Testis (tissue), 2 donors: ENCODE measurements at regions not wholly inside any gene's neighbourhood (a gene's known extent, or its start where the extent isn't known, plus 50 kb on each side); places are given as distances from the start of the nearest gene placed in this dataset.

Source experiments
- DNase-seq: peaks from one replicate; pipeline ENCODE4 v3.0.0-alpha.2; 2019
- H3K27ac ChIP-seq, 2 donors: fragments of 200-600 bp; sonication (generic); one replicate each; pipeline ENCODE4 v1.5.1; 2019
- H3K27me3 ChIP-seq: fragments of 200-600 bp; sonication (generic); one replicate; pipeline ENCODE4 v1.5.1; 2019
- H3K36me3 ChIP-seq: fragments of 200-600 bp; sonication (generic); one replicate; pipeline ENCODE4 v1.5.1; 2017; ENCODE audit warnings: low read depth; ENCODE audit errors: missing control alignments
- H3K4me1 ChIP-seq: fragments of 200-600 bp; sonication (generic); one replicate; pipeline ENCODE4 v1.5.1; 2019
- H3K4me3 ChIP-seq, 2 donors: fragments of 200-600 bp; sonication (generic); one replicate each; pipeline ENCODE4 v1.5.1; 2017 to 2019
- H3K9me3 ChIP-seq: fragments of 200-600 bp; sonication (generic); one replicate; pipeline ENCODE4 v1.5.1; 2017
- POLR2A ChIP-seq: fragments of 450-650 bp; IDR thresholded peaks from one replicate; pipeline ENCODE4 v1.6.1; 2017; ENCODE audit warnings: antibody characterized with exemption, mild to moderate bottlenecking, moderate library complexity
- WGBS, 2 donors: methylation state at CpG; one replicate each; pipeline ENCODE4 v1.1.5; 2018; 5-methylcytosine and 5-hydroxymethylcytosine counted together
- intact Hi-C: fragments of 100-400 bp; cut with DNase I; formaldehyde crosslinking; loops from one replicate; pipeline ENCODE4 v1.15.1; 2023; ENCODE audit warnings: low total_unique reads
- TF ChIP-seq, protein P1 (sequence below), 3 experiments: fragments of 450-650 bp in 2 of 3; fragments of 200-600 bp in 1 of 3; sonication (generic) in 1 of 3; IDR thresholded peaks; one replicate each; pipeline ENCODE4 v1.5.1; 2016 to 2019; ENCODE audit warnings: antibody characterized with exemption in 3 of 3, mild to moderate bottlenecking in 2 of 3, moderate library complexity in 1 of 3

DNA sequence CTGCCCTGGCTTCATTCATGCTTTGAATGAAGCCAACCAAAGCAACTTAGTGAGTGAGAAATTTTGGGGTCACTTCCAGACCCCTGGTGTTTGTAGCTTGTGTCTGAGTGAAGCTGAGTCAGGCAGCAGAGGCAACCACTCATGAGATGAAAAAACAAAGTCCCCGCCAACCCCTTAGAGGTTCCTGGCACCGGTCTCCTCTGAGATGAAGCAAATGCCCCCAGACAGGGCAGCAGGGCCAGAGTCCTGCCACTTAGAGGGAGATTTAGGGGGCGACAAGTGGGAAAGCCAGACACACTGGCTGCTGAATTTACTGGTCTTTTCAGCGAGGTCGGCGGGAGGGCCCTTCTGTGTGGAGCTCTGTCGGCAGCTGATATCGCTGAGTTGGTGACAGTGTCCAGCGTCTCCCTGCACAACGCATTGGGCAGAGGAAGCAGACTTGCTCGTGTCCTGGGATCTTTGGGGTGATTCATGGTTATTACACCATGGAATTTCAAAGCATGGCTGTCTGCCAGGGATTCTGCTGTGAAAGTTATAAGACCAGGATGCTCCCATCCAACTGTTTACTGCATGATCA is 482.6 kb downstream of the MIAT start:
- WGBS, 2 donors = 62 to 76% methylated on average over 3 to 11 of the region's 11 CpGs
- no peaks in the 10 kb centered on the region for H3K27me3 ChIP-seq
- DNase-seq = no peak
- no peak overlapping the region for H3K4me3 ChIP-seq
- no peak overlapping the region for H3K27ac ChIP-seq
- intact Hi-C loops = no loop called here
- H3K9me3 ChIP-seq = no peaks in the 10 kb centered on the region
- no peaks in the 10 kb centered on the region for H3K36me3 ChIP-seq
- TF ChIP-seq, protein P1, sequence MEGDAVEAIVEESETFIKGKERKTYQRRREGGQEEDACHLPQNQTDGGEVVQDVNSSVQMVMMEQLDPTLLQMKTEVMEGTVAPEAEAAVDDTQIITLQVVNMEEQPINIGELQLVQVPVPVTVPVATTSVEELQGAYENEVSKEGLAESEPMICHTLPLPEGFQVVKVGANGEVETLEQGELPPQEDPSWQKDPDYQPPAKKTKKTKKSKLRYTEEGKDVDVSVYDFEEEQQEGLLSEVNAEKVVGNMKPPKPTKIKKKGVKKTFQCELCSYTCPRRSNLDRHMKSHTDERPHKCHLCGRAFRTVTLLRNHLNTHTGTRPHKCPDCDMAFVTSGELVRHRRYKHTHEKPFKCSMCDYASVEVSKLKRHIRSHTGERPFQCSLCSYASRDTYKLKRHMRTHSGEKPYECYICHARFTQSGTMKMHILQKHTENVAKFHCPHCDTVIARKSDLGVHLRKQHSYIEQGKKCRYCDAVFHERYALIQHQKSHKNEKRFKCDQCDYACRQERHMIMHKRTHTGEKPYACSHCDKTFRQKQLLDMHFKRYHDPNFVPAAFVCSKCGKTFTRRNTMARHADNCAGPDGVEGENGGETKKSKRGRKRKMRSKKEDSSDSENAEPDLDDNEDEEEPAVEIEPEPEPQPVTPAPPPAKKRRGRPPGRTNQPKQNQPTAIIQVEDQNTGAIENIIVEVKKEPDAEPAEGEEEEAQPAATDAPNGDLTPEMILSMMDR (IDR thresholded peaks at IDR 0.05) = no peak
- no peak for TF ChIP-seq POLR2A
- H3K4me1 ChIP-seq = no peaks in the 10 kb centered on the region

DNA sequence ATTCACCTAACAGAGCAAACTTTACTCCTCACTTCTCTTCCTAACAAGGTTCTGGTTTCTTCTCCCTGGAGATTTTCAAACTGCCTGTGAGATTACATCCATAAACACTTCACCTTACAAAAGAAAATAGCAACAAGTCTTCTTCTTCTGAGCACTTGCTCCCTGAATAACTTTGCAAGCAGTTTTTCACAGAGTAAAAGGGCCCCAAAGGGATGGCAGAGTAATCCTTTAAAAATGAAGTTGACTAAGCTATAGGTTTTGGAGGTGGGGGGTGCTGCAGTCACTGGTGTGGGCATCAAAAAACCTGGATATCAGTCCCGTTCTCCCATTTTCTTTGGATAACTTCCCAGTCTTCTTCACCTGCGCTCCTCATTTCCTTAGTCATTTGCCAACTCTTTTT is 484.9 kb downstream of the MIAT start:
- H3K27ac ChIP-seq = no peak overlapping the region
- H3K4me3 ChIP-seq = no peak overlapping the region
- no peaks in the 10 kb centered on the region for H3K4me1 ChIP-seq
- H3K27me3 ChIP-seq = no peaks in the 10 kb centered on the region
- WGBS, 2 donors = 72 to 84% methylated on average over 2 of the region's 2 CpGs
- DNase-seq = no peak
- no peaks in the 10 kb centered on the region for H3K9me3 ChIP-seq
- TF ChIP-seq POLR2A = no peak
- TF ChIP-seq, protein P1 (IDR thresholded peaks at IDR 0.05) = no peak
- intact Hi-C loops = no loop called here
- no peaks in the 10 kb centered on the region for H3K36me3 ChIP-seq

- no peak for TF ChIP-seq POLR2A
- TF ChIP-seq, protein P1 (IDR thresholded peaks at IDR 0.05) = no peak
- Histone ChIP-seq H3K36me3 (no peaks in the 10 kb centered on the region), H3K9me3 (no peaks in the 10 kb centered on the region), H3K4me3 (no peak overlapping the region), H3K4me1 (no peaks in the 10 kb centered on the region), H3K27me3 (no peaks in the 10 kb centered on the region), H3K27ac (no peak overlapping the region)
- intact Hi-C loops = no loop called here
- DNase-seq = no peak
- WGBS, 2 donors = 66 to 80% methylated on average over 2 of the region's 2 CpGs
Measured at GRCh38 chr22:27144321-27144720, 486.9 kb downstream of the MIAT start.

GRCh38 chr22:27146866-27147633 is 489.7 kb downstream of the MIAT start:
- Histone ChIP-seq H3K4me1 (peaks cover 4% of the 10 kb centered on the region), H3K27me3 (no peaks in the 10 kb centered on the region), H3K27ac (no peak overlapping the region), H3K9me3 (no peaks in the 10 kb centered on the region), H3K36me3 (no peaks in the 10 kb centered on the region), H3K4me3 (no peak overlapping the region)
- DNase-seq = no peak
- 80% methylated on average over 4 of the region's 4 CpGs for WGBS, 2 donors
- intact Hi-C loops = no loop called here
- TF ChIP-seq, protein P1 (IDR thresholded peaks at IDR 0.05) = no peak
- no peak for TF ChIP-seq POLR2A

DNA sequence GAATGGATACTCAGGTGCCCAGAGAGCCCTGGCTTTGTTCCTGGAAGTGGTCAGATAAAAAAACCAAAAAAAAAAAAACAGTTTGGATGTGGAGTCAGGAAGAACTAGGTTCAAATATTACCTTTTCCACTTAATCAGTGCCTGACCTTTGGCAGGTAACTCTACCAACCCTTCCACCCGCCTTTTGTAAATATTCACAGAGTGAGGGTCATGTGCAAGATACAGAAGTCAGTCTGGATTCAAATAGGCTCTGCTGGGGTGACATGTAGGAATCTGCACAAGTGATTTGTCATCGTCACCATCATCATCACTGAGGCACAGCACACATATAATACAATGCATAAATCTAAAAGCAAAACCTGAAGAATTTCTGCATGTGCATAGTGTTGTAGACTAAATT is 490.7 kb downstream of the MIAT start:
- no peaks in the 10 kb centered on the region for H3K36me3 ChIP-seq
- no peak overlapping the region for H3K27ac ChIP-seq
- intact Hi-C loops = no loop called here
- no peaks in the 10 kb centered on the region for H3K27me3 ChIP-seq
- H3K4me1 ChIP-seq = peaks cover 4% of the 10 kb centered on the region
- WGBS, 2 donors = 46 to 49% methylated on average over 2 of the region's 2 CpGs
- H3K9me3 ChIP-seq = no peaks in the 10 kb centered on the region
- DNase-seq = no peak
- no peak overlapping the region for H3K4me3 ChIP-seq
- TF ChIP-seq, protein P1 (IDR thresholded peaks at IDR 0.05) = no peak
- no peak for TF ChIP-seq POLR2A
